ENCODE measurements at regions not wholly inside any gene's neighbourhood (a gene's known extent, or its start where the extent isn't known, plus 50 kb on each side); places are given as distances from the start of the nearest gene placed in this dataset.

GRCh38 chr13:26822146-26822545, 61.6 kb upstream of the GPR12 start:
- no peak for DNase-seq (ENCODE audit: low read depth, low spot score)
- Histone ChIP-seq H3K4me1 (ENCODE audit: control insufficient read depth in 1 of 2, insufficient read depth in 2 of 2, low read length in 2 of 2) (no peaks in the 10 kb centered on the region), H3K27ac (ENCODE audit: low read depth, low read length) (no peak overlapping the region), H3K9me2 (ENCODE audit: insufficient read depth) (no peaks in the 10 kb centered on the region), H3K9me3 (ENCODE audit: control insufficient read depth in 1 of 2, insufficient read depth in 1 of 2, low read depth in 1 of 2, low read length in 2 of 2) (no peaks in the 10 kb centered on the region), H3K79me2 (ENCODE audit: insufficient read depth, low read length) (no peaks in the 10 kb centered on the region), H3K4me3 (replicated peaks in 1 of 2; ENCODE audit: low read depth in 1 of 2, low read length in 2 of 2) (no peak overlapping the region), H3K4me2 (ENCODE audit: low read length) (no peak overlapping the region), H4K20me1 (ENCODE audit: insufficient read depth) (no peaks in the 10 kb centered on the region), H3K27me3 (ENCODE audit: insufficient read depth, low read length) (peaks cover 46% of the 10 kb centered on the region; the same call in 1 of the 2 replicates), H3K9ac (ENCODE audit: low read length) (no peak overlapping the region), H3K36me3 (ENCODE audit: control insufficient read depth in 1 of 2, insufficient read depth in 2 of 2, low read length in 2 of 2) (no peaks in the 10 kb centered on the region), H2AFZ (ENCODE audit: low read depth, low read length, poor library complexity, severe bottlenecking) (no peak overlapping the region)
- no peak for ATAC-seq
- ChIA-PET POLR2A (no interaction called here), RAD21 (ENCODE audit: low non-redundant PET in 1 of 2, low total read pairs in 2 of 2, uncharacterized antibody in 2 of 2, unreplicated experiment in 2 of 2) (no interaction called here), CTCF (no interaction called here)
- no TSS peak for BruUV-seq (replicated peaks)
- intact Hi-C loops (cut with micrococcal nuclease): no loop called here
- TF ChIP-seq POLR2A (IDR thresholded peaks at IDR 0.05; ENCODE audit: borderline replicate concordance, extremely low read depth, insufficient read depth, insufficient read length) (no peak), SP1 (IDR thresholded peaks at IDR 0.05; ENCODE audit: low read depth) (no peak), MAX (IDR thresholded peaks at IDR 0.05) (no peak), POLR2AphosphoS5 (IDR thresholded peaks at IDR 0.05; ENCODE audit: low read depth, low read length) (no peak), ZNF274 (IDR thresholded peaks at IDR 0.05; ENCODE audit: low read depth, low read length) (no peak), ZFX (IDR thresholded peaks at IDR 0.05) (no peak), YY1 (IDR thresholded peaks at IDR 0.05; ENCODE audit: extremely low read depth, insufficient replicate concordance, low read depth, low read length) (no peak), TCF7L2 (IDR thresholded peaks at IDR 0.05; ENCODE audit: borderline replicate concordance, extremely low read depth, insufficient read depth, insufficient read length) (no peak)

GRCh38 chr13:26821672-26822071, 61.1 kb upstream of the GPR12 start:
- no TSS peak for BruUV-seq (replicated peaks)
- H4K20me1 ChIP-seq (ENCODE audit: insufficient read depth): no peaks in the 10 kb centered on the region
- DNase-seq (ENCODE audit: low read depth, low spot score): no peak
- no peaks in the 10 kb centered on the region for H3K4me1 ChIP-seq (ENCODE audit: control insufficient read depth in 1 of 2, insufficient read depth in 2 of 2, low read length in 2 of 2)
- no peaks in the 10 kb centered on the region for H3K9me3 ChIP-seq (ENCODE audit: control insufficient read depth in 1 of 2, insufficient read depth in 1 of 2, low read depth in 1 of 2, low read length in 2 of 2)
- H3K9me2 ChIP-seq (ENCODE audit: insufficient read depth): no peaks in the 10 kb centered on the region
- H3K4me2 ChIP-seq (ENCODE audit: low read length): no peak overlapping the region
- no peak overlapping the region for H3K4me3 ChIP-seq (replicated peaks in 1 of 2; ENCODE audit: low read depth in 1 of 2, low read length in 2 of 2)
- RAD21 ChIA-PET (ENCODE audit: low non-redundant PET in 1 of 2, low total read pairs in 2 of 2, uncharacterized antibody in 2 of 2, unreplicated experiment in 2 of 2): no interaction called here
- H3K79me2 ChIP-seq (ENCODE audit: insufficient read depth, low read length): no peaks in the 10 kb centered on the region
- no peak overlapping the region for H3K9ac ChIP-seq (ENCODE audit: low read length)
- H2AFZ ChIP-seq (ENCODE audit: low read depth, low read length, poor library complexity, severe bottlenecking): no peak overlapping the region
- no peak for ATAC-seq
- intact Hi-C loops (cut with micrococcal nuclease): no loop called here
- TF ChIP-seq CTCF (IDR thresholded peaks at IDR 0.05 in 2 of 3, conservative IDR thresholded peaks at IDR 0.05 in 1 of 3; ENCODE audit: borderline replicate concordance in 1 of 3, insufficient read depth in 1 of 3, low read depth in 2 of 3, low read length in 2 of 3): no peak
- H3K27ac ChIP-seq (ENCODE audit: low read depth, low read length): no peak overlapping the region
- no peaks in the 10 kb centered on the region for H3K36me3 ChIP-seq (ENCODE audit: control insufficient read depth in 1 of 2, insufficient read depth in 2 of 2, low read length in 2 of 2)
- CTCF ChIA-PET: no interaction called here
- POLR2A ChIA-PET: no interaction called here
- H3K27me3 ChIP-seq (ENCODE audit: insufficient read depth, low read length): peaks cover 51% of the 10 kb centered on the region; the same call in 1 of the 2 replicates
